ENCODE measurements at regions not wholly inside any gene's neighbourhood (a gene's known extent, or its start where the extent isn't known, plus 50 kb on each side); places are given as distances from the start of the nearest gene placed in this dataset.
"Not testable (repeated sequence)": the region's sequence is repeated elsewhere in the genome, so short reads cannot be mapped to it uniquely, and the experiment has no call there.

GRCh38 chr12:76176940-76177339 lies 92.5 kb upstream of the NAP1L1 start:
- DNase-seq: no peak

- not testable (repeated sequence) for DNase-seq
Observed at GRCh38 chr12:76175946-76176345, 91.5 kb upstream of the NAP1L1 start.

GRCh38 chr12:76173756-76174155 lies 89.3 kb upstream of the NAP1L1 start:
- DNase-seq: no peak

- no peak for DNase-seq
Observed at GRCh38 chr12:76158518-76159321, 74.2 kb upstream of the NAP1L1 start.

- DNase-seq: no peak
Observed at GRCh38 chr12:76156726-76157125, 72.2 kb upstream of the NAP1L1 start.

- no peak for DNase-seq
Observed at GRCh38 chr12:76156314-76156713, 71.8 kb upstream of the NAP1L1 start.

GRCh38 chr12:76155157-76155670 lies 70.7 kb upstream of the NAP1L1 start:
- DNase-seq: no peak

GRCh38 chr12:76153616-76154015 lies 69.1 kb upstream of the NAP1L1 start:
- no peak for DNase-seq

- DNase-seq: no peak
Observed at GRCh38 chr12:76152181-76152807, 67.8 kb upstream of the NAP1L1 start.

- no peak for DNase-seq
Observed at GRCh38 chr12:76144245-76144549, 59.7 kb upstream of the NAP1L1 start.

- no peak for DNase-seq
Observed at GRCh38 chr12:76143343-76144244, 59.1 kb upstream of the NAP1L1 start.

GRCh38 chr12:76142305-76142704 lies 57.8 kb upstream of the NAP1L1 start:
- DNase-seq: no peak

- no peak for DNase-seq
Observed at GRCh38 chr12:76138656-76139055, 54.2 kb upstream of the NAP1L1 start.

GRCh38 chr12:76137606-76138005 lies 53.1 kb upstream of the NAP1L1 start:
- DNase-seq: no peak

GRCh38 chr12:76135456-76135855 lies 51.0 kb upstream of the NAP1L1 start:
- no peak for DNase-seq
